H4 (cell line): ENCODE measurements at regions not wholly inside any gene's neighbourhood (a gene's known extent, or its start where the extent isn't known, plus 50 kb on each side); places are given as distances from the start of the nearest gene placed in this dataset.

ENCODE experiments used
- DNase-seq: peaks from one replicate; pipeline ENCODE4 v3.0.0-alpha.2; 2015; ENCODE audit warnings: low spot score

- DNase-seq = no peak
These were observed 113.1 kb downstream of the RHOU start for GRCh38 chr1:228848406-228848805.

GRCh38 chr1:228849011-228849541, 113.8 kb downstream of the RHOU start:
- no peak for DNase-seq

- no peak for DNase-seq
These were observed 115.1 kb downstream of the RHOU start for GRCh38 chr1:228850141-228851100.

GRCh38 chr1:228851193-228851592, 115.9 kb downstream of the RHOU start:
- no peak for DNase-seq

GRCh38 chr1:228851618-228852017, 116.3 kb downstream of the RHOU start:
- DNase-seq = no peak

- no peak for DNase-seq
These were observed 116.7 kb downstream of the RHOU start for GRCh38 chr1:228852024-228852423.

GRCh38 chr1:228852511-228853088, 117.3 kb downstream of the RHOU start:
- DNase-seq = no peak

GRCh38 chr1:228853191-228853590, 117.9 kb downstream of the RHOU start:
- no peak for DNase-seq

- no peak for DNase-seq
These were observed 118.4 kb downstream of the RHOU start for GRCh38 chr1:228853637-228854036.

- no peak for DNase-seq
These were observed 119.6 kb downstream of the RHOU start for GRCh38 chr1:228854907-228855306.

GRCh38 chr1:228857611-228858010, 122.3 kb downstream of the RHOU start:
- DNase-seq = no peak

- DNase-seq = peak; percentile 69
These were observed 125.9 kb downstream of the RHOU start for GRCh38 chr1:228860911-228861831.

- DNase-seq = no peak
These were observed 126.5 kb downstream of the RHOU start for GRCh38 chr1:228861832-228862180.

GRCh38 chr1:228862542-228863505, 127.5 kb downstream of the RHOU start:
- no peak for DNase-seq

- no peak for DNase-seq
These were observed 128.5 kb downstream of the RHOU start for GRCh38 chr1:228863776-228864175.

GRCh38 chr1:228865627-228866330, 130.5 kb downstream of the RHOU start:
- DNase-seq = no peak

GRCh38 chr1:228866468-228866867, 131.2 kb downstream of the RHOU start:
- DNase-seq = no peak

- DNase-seq = peak; percentile 25
These were observed 132.1 kb downstream of the RHOU start for GRCh38 chr1:228867108-228867950.
